ENCODE measurements at regions not wholly inside any gene's neighbourhood (a gene's known extent, or its start where the extent isn't known, plus 50 kb on each side); places are given as distances from the start of the nearest gene placed in this dataset.

DNA sequence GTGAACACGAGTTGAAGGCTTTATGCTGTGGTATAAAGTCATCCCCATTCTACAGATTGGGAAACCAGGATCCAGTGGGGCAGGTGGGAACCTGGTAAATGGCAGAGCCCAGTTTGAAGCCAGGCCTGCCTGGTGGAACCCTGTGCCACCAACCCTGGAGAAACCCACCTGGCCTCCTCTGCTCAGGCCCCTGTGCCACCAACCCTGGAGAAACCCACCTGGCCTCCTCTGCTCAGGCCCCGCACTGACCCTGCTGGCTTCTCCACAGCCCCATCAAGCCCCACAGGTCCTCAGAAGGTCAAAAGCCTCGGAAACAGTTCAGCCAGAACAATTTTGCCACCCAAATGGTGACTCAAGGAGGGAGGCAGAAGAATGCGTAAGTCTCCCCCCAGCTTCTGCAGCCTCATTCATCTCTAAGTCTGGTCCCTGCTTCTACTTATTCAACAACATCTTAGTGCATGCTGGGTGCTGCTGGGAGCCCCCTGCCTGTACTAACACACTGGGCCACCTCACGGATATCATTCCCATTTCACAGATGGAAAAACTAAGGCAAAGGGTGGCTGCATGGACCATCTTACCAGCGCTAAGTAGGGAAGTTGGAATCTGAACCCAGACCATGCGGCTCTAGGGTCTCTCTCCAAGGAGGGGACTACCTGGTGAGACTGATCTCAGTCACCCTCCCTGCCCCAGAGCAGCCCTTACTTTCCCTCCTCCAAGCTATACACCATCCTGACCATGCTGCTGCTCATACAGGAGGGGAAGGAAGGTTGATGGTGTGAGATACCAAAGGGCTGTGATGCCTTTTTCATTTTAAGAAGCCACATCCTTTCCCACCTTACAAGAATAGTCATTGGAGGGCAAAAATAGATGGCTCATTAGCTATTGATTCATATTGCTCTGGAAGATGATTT is 93.7 kb upstream of the ID2 start:
- H3K4me2 ChIP-seq: peak overlapping the region in 7 of 11 experiments; percentile 6 to 46 (median 29); a peak in 9 of 22 replicates
- H3K36me3 ChIP-seq: no peaks in the 10 kb centered on the region
- H3K27me3 ChIP-seq: no peaks in the 10 kb centered on the region; a peak in 2 of 22 replicates
- H4K20me1 ChIP-seq: no peaks in the 10 kb centered on the region
- H3K9me3 ChIP-seq (replicated peaks in 1 of 11): no peaks in the 10 kb centered on the region
- H3K4me1 ChIP-seq: peaks cover 25 to 58% (median 48%) of the 10 kb centered on the region in 10 experiments
- H3K27ac ChIP-seq: peak overlapping the region in 1 of 11 experiments; percentile 19; a peak in 1 of 22 replicates
- TF ChIP-seq Cebpa-rat (IDR thresholded peaks at IDR 0.05): no peak
- no peak overlapping the region for H3K4me3 ChIP-seq
- no peak overlapping the region for H3K9ac ChIP-seq

DNA sequence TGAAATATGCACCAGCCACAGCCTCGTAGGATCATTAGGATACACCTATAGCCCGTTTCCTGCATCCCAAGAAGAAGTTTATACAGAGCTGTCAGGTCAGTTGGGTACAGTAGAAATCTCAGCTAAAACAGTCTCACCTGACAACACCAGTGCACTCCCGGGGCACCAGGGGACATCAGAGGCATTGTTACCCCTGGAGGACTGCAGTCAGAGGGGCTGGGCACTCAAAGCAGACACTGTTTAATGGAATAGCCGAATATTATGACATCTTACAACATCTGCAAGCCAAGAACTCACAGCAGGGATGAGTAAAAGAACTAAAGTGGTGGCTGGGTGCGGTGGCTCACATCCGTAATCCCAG is 93.0 kb upstream of the ID2 start:
- H3K4me2 ChIP-seq: peak overlapping the region in 5 of 11 experiments; percentile 26 to 46 (median 30); a peak in 7 of 22 replicates
- no peaks in the 10 kb centered on the region for H3K9me3 ChIP-seq (replicated peaks in 1 of 11)
- peaks cover 21 to 53% (median 43%) of the 10 kb centered on the region in 10 experiments for H3K4me1 ChIP-seq
- H3K9ac ChIP-seq: no peak overlapping the region
- H4K20me1 ChIP-seq: no peaks in the 10 kb centered on the region
- H3K4me3 ChIP-seq: no peak overlapping the region
- no peak for TF ChIP-seq Cebpa-rat (IDR thresholded peaks at IDR 0.05)
- no peaks in the 10 kb centered on the region for H3K36me3 ChIP-seq
- H3K27ac ChIP-seq: no peak overlapping the region
- no peaks in the 10 kb centered on the region; a peak in 2 of 22 replicates for H3K27me3 ChIP-seq

DNA sequence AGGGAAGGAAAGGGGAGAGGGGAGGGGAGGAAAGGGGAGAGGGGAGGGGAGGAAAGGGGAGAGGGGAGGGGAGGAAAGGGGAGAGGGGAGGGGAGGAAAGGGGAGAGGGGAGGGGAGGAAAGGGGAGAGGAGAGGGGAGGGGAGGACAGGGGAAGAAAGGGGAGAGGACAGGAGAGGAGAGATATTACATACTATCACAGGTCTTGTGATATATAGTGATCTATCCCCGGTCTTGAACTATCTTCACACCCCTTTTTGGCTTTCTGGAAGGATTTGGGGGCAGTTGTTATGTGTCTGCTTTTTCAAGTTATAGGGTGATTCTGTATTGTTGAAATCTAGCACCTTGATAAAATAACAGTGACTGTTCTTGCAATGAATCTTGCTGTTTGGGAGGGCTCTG is 92.1 kb upstream of the ID2 start:
- H4K20me1 ChIP-seq: no peaks in the 10 kb centered on the region
- H3K27ac ChIP-seq: no peak overlapping the region
- no peaks in the 10 kb centered on the region for H3K36me3 ChIP-seq
- no peaks in the 10 kb centered on the region; a peak in 2 of 22 replicates for H3K27me3 ChIP-seq
- no peak overlapping the region for H3K4me2 ChIP-seq
- H3K4me3 ChIP-seq: no peak overlapping the region
- peaks cover 12 to 48% (median 34%) of the 10 kb centered on the region in 10 experiments for H3K4me1 ChIP-seq
- no peak for TF ChIP-seq Cebpa-rat (IDR thresholded peaks at IDR 0.05)
- H3K9ac ChIP-seq: no peak overlapping the region
- no peaks in the 10 kb centered on the region for H3K9me3 ChIP-seq (replicated peaks in 1 of 11)

DNA sequence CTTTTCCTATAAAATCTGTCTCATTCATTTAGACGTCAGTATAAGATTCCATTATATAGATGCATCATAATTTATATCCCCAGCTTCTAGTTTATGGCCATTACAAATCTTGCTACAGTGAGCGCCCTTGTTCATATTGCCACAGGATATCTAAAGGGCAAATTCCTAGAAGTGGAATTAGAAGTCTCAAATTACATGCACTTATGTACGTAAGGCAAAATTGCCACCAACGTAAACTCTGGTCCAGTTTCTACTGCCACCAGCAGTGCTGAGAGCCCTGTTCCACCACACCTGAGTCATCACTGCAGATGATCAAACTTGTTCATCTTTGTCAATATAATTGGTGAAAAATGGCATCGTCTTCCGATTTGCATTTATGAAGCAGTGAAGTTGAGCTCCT is 90.9 kb upstream of the ID2 start:
- Histone ChIP-seq H3K27ac (no peak overlapping the region), H3K27me3 (no peaks in the 10 kb centered on the region; a peak in 2 of 22 replicates)
- no peak for TF ChIP-seq Cebpa-rat (IDR thresholded peaks at IDR 0.05)

DNA sequence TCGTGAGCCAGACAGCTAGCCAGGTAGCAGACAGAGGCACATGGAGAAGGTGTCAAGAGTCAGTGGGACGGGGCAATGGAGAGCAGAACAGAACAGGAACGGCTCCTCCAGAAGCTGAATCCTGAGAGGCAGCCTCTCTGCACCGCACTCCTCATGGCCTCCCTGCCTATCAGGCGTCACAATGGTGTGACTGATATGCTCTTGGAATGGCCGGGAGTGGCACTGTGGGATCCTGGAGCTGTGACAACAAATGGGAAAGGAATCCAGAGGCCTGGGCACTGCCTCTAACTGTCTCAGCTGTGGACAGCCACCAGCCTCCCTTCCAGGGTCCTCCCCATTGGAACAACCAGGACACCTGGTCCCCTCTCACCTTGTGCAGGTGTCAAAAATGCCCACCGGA is 89.1 kb upstream of the ID2 start:
- H3K27me3 ChIP-seq: no peaks in the 10 kb centered on the region
- no peak for TF ChIP-seq Cebpa-rat (IDR thresholded peaks at IDR 0.05)
- no peaks in the 10 kb centered on the region for H4K20me1 ChIP-seq
- no peak overlapping the region for H3K9ac ChIP-seq
- H3K4me3 ChIP-seq: no peak overlapping the region
- no peak overlapping the region for H3K27ac ChIP-seq
- H3K9me3 ChIP-seq (replicated peaks in 1 of 11): no peaks in the 10 kb centered on the region
- no peaks in the 10 kb centered on the region for H3K36me3 ChIP-seq
- no peak overlapping the region for H3K4me2 ChIP-seq
- H3K4me1 ChIP-seq: peaks cover 5 to 33% (median 22%) of the 10 kb centered on the region in 10 experiments

More for the DNA sequence above, 90.9 kb upstream of the ID2 start:
- no peaks in the 10 kb centered on the region for H3K36me3 ChIP-seq
- H3K4me3 ChIP-seq: no peak overlapping the region
- no peaks in the 10 kb centered on the region for H3K9me3 ChIP-seq (replicated peaks in 1 of 11)
- no peak overlapping the region for H3K4me2 ChIP-seq
- H3K4me1 ChIP-seq: peaks cover 2 to 45% (median 27%) of the 10 kb centered on the region in 10 experiments
- no peak overlapping the region for H3K9ac ChIP-seq
- H4K20me1 ChIP-seq: no peaks in the 10 kb centered on the region

DNA sequence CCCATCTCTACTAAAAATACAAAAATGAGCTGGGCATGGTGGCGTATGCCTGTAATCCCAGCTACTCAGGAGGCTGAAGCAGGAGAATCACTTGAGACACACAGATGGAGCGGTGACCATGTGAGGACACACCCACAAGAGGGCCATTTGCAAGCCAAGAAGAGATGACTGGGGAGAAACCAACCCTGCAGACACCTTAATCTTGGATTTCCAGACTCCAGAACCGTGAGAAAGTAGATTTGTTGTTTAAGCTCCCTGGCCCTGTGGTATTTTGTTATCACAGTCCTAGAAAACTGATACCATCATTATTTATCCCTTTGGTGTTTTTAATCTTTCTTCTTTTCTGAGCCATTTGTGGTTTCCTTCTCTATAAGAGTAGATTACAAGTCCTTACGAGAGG is 88.6 kb upstream of the ID2 start:
- H3K9ac ChIP-seq: no peak overlapping the region

DNA sequence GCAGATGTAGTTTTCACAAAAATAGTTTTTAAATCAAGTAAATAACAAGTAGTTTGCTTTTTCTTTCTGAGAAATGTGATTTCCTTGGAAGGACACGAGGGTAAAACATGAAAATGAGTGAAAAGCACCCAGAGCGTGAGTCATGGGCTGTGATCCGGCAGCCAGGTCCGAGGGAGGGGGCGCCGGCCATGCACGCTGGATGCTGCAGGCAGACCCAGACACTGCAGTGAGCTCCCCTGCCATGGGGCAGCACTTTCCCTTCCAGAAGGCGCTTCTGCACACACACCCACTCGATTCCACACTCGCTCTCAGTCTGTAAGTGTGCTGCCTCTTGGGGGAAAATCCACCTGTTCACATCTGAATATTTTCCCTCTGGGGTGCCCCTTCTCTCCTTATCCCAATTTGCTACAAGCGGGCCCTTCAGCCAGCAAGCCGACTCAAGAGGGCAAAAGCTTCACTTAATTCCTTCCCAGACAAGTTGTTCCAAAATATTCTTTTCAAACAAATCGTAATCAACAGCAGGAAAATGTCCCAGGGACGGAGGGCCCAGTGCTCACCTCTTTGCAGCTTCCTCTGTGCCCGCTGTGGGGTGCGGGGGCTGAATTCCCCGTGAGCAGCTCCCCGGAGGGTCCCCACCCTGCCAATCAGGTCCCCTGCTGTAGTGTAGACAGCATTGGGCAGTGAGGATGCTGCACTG is 87.0 kb upstream of the ID2 start:
- TF ChIP-seq Cebpa-rat (IDR thresholded peaks at IDR 0.05): no peak
- H3K4me1 ChIP-seq: peaks cover 15 to 36% (median 27%) of the 10 kb centered on the region in 10 experiments
- no peak overlapping the region for H3K27ac ChIP-seq
- H3K9me3 ChIP-seq (replicated peaks in 1 of 11): no peaks in the 10 kb centered on the region
- no peaks in the 10 kb centered on the region for H4K20me1 ChIP-seq
- no peaks in the 10 kb centered on the region for H3K36me3 ChIP-seq
- no peak overlapping the region for H3K4me3 ChIP-seq
- peak overlapping the region in 5 of 11 experiments; percentile 8 to 33 (median 14); a peak in 5 of 22 replicates for H3K4me2 ChIP-seq
- H3K27me3 ChIP-seq: no peaks in the 10 kb centered on the region
- no peak overlapping the region for H3K9ac ChIP-seq

More for the DNA sequence above, 88.6 kb upstream of the ID2 start:
- Histone ChIP-seq H3K4me2 (no peak overlapping the region), H3K9me3 (replicated peaks in 1 of 11) (no peaks in the 10 kb centered on the region), H3K4me3 (no peak overlapping the region), H3K27me3 (no peaks in the 10 kb centered on the region), H3K27ac (no peak overlapping the region), H3K36me3 (no peaks in the 10 kb centered on the region), H3K4me1 (peaks cover 10 to 33% (median 19%) of the 10 kb centered on the region in 10 experiments), H4K20me1 (no peaks in the 10 kb centered on the region)
- TF ChIP-seq Cebpa-rat (IDR thresholded peaks at IDR 0.05): no peak

DNA sequence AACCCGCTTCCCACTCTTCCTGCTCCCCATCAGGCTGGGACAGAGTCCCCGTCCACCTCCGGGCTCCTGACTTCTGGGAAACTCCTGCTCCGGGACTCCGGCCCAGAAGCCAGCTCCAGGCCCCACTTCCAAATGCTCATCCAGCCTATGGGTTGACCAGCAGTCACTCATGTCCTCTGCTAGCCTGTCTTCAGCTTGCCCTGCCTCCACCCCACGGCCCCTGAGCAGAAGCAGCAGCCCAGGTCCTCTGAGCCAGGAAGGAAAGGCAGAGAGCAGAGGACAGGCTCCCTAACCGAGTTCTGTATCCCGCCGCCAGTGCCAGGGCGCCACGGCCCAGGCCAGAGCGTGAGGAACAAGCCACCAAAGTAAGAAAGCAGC is 86.4 kb upstream of the ID2 start:
- Histone ChIP-seq H3K9me3 (replicated peaks in 1 of 11) (no peaks in the 10 kb centered on the region), H3K4me3 (no peak overlapping the region), H3K36me3 (no peaks in the 10 kb centered on the region), H3K27me3 (no peaks in the 10 kb centered on the region), H3K4me1 (peaks cover 15 to 37% (median 27%) of the 10 kb centered on the region in 10 experiments), H4K20me1 (no peaks in the 10 kb centered on the region), H3K27ac (no peak overlapping the region), H3K4me2 (peak overlapping the region in 6 of 11 experiments; percentile 3 to 33 (median 13); a peak in 8 of 22 replicates), H3K9ac (no peak overlapping the region)
- TF ChIP-seq Cebpa-rat (IDR thresholded peaks at IDR 0.05): no peak

DNA sequence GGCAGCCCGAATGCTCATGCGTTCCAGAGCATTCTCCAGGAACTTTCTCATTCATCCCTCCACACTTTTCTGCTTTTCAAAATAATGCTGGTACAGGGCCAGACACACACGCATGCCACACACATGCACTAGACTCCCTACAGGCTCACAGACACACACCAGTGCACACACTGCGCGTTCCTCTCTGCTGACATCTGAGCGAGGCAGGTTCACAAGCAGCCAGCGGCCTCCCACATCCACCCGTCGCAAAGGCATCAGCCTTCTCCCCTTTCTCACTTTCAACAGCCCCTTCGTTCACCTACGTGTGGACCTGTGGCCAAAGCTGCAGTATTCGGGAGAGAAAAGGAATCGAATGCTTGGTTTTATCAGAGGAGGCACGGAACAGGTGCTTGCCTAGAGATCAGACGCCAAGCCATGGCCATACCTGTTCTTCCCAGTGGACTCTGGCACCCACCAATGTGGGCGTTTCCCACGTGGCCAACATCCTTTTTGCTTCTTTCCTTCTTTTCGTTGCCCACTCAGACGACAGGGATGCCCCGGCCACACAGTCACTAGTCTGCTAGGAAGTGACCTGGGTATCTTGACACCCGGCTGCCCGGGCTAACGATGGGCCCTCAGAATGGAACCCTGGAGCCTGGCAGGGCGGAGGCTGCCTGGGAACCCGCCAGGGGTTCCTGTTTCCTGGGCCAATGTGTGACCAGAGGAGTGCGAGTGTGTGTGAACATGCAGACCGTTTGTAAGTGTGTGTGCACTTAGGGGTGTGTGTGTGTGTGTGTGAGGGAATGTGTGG is 85.8 kb upstream of the ID2 start:
- no peaks in the 10 kb centered on the region for H3K9me3 ChIP-seq (replicated peaks in 1 of 11)
- TF ChIP-seq Cebpa-rat (IDR thresholded peaks at IDR 0.05): no peak
- H3K9ac ChIP-seq: no peak overlapping the region
- H3K4me3 ChIP-seq: no peak overlapping the region
- peak overlapping the region in 6 of 11 experiments; percentile 3 to 33 (median 13); a peak in 8 of 22 replicates for H3K4me2 ChIP-seq
- H3K27me3 ChIP-seq: no peaks in the 10 kb centered on the region
- H3K27ac ChIP-seq: no peak overlapping the region
- H3K4me1 ChIP-seq: peaks cover 15 to 37% (median 27%) of the 10 kb centered on the region in 10 experiments
- H3K36me3 ChIP-seq: no peaks in the 10 kb centered on the region
- H4K20me1 ChIP-seq: no peaks in the 10 kb centered on the region

Data from BLaER1 treated with 17β-estradiol and CSF1 and Interleukin-3, amounts not matched to agents 10 nM and 100 nM (cell line).